ENCODE measurements at regions not wholly inside any gene's neighbourhood (a gene's known extent, or its start where the extent isn't known, plus 50 kb on each side); places are given as distances from the start of the nearest gene placed in this dataset.

DNA sequence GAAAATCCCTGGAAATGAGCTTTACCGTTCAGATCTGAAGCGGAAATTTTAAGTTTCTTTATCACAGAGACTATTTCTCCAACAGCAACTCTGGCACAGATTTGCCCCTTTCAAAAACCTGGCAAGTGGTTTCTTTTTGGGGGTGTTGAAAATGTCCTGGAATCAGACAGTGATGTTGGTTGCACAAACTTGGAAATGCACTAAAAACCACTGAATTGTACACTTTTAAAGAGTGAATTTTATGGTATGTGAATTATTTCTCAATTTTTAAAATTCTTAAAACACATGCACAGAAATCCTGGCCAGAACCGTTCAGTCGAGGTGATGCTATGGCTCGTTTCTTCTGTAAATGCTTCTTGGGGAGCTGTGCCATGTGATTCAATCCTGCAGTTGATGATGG is 121.2 kb upstream of the RBPJ start:
- WGBS (ENCODE audit: extremely low coverage, insufficient coverage, low lambda C conversion rate): no CpG with 5 or more reads among the region's 5 CpGs
- Histone ChIP-seq H3K79me1 (ENCODE audit: low read length) (no peaks in the 10 kb centered on the region), H3K36me3 (ENCODE audit: control insufficient read depth, insufficient read depth, low read length) (no peaks in the 10 kb centered on the region)

DNA sequence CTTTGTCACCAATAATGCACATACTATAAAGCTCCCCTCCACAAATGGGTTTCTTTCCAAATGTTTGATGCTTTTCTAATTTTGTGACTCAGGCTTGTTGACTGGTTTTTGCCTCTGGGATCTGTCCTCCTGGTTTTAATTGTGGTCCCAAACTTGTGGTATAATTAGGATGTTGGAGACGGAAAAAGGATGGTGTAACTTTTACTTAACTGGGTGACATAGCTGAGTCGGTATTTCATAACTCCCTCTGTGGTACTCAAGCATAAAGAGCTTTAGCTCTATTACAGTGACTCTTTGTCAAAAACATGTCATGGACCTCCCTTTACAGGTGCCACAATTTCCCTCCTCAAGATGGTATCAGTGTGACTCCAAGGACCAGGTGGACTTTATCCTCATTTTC is 119.7 kb upstream of the RBPJ start:
- Histone ChIP-seq H3K4me1 (ENCODE audit: control insufficient read depth, low read depth, low read length) (no peaks in the 10 kb centered on the region), H3K56ac (ENCODE audit: low read length) (no peak overlapping the region), H3K79me2 (ENCODE audit: control insufficient read depth, insufficient read depth, low read length) (no peaks in the 10 kb centered on the region), H2BK15ac (replicated peaks; ENCODE audit: low read depth) (no peak overlapping the region), H3K18ac (ENCODE audit: low read length) (no peak overlapping the region), H2BK5ac (ENCODE audit: low read length) (no peak overlapping the region), H3K27me3 (ENCODE audit: insufficient read depth, low read length, poor library complexity) (no peaks in the 10 kb centered on the region), H3K23ac (ENCODE audit: low read length) (no peak overlapping the region), H3K4me2 (ENCODE audit: low read length) (no peak overlapping the region), H4K8ac (ENCODE audit: low read depth, low read length) (no peak overlapping the region), H3K4ac (ENCODE audit: low read depth, low read length) (no peak overlapping the region), H2AK5ac (ENCODE audit: low read length) (no peak overlapping the region), H4K5ac (ENCODE audit: low read length) (no peak overlapping the region), H3K79me1 (ENCODE audit: low read length) (no peaks in the 10 kb centered on the region), H3K36me3 (ENCODE audit: control insufficient read depth, insufficient read depth, low read length) (no peaks in the 10 kb centered on the region), H3K4me3 (ENCODE audit: low read length) (no peak overlapping the region), H3K27ac (ENCODE audit: low read depth, low read length) (no peak overlapping the region), H3K9ac (ENCODE audit: low read length) (no peak overlapping the region), H2BK120ac (ENCODE audit: low read depth, low read length) (no peak overlapping the region)
- DNase-seq: no peak
- no CpG with 5 or more reads among the region's 2 CpGs for WGBS (ENCODE audit: extremely low coverage, insufficient coverage, low lambda C conversion rate)

More for the DNA sequence above, 121.2 kb upstream of the RBPJ start:
- Histone ChIP-seq H2BK120ac (ENCODE audit: low read depth, low read length) (no peak overlapping the region), H4K5ac (ENCODE audit: low read length) (no peak overlapping the region), H3K56ac (ENCODE audit: low read length) (no peak overlapping the region), H3K79me2 (ENCODE audit: control insufficient read depth, insufficient read depth, low read length) (no peaks in the 10 kb centered on the region), H3K27me3 (ENCODE audit: insufficient read depth, low read length, poor library complexity) (no peaks in the 10 kb centered on the region), H3K4me3 (ENCODE audit: low read length) (no peak overlapping the region), H3K4ac (ENCODE audit: low read depth, low read length) (no peak overlapping the region), H3K23ac (ENCODE audit: low read length) (no peak overlapping the region), H2AK5ac (ENCODE audit: low read length) (no peak overlapping the region), H3K4me2 (ENCODE audit: low read length) (no peak overlapping the region), H4K8ac (ENCODE audit: low read depth, low read length) (no peak overlapping the region), H3K27ac (ENCODE audit: low read depth, low read length) (no peak overlapping the region), H3K9ac (ENCODE audit: low read length) (no peak overlapping the region), H3K18ac (ENCODE audit: low read length) (no peak overlapping the region), H3K4me1 (ENCODE audit: control insufficient read depth, low read depth, low read length) (no peaks in the 10 kb centered on the region), H2BK15ac (replicated peaks; ENCODE audit: low read depth) (no peak overlapping the region), H2BK5ac (ENCODE audit: low read length) (no peak overlapping the region)
- DNase-seq: no peak

DNA sequence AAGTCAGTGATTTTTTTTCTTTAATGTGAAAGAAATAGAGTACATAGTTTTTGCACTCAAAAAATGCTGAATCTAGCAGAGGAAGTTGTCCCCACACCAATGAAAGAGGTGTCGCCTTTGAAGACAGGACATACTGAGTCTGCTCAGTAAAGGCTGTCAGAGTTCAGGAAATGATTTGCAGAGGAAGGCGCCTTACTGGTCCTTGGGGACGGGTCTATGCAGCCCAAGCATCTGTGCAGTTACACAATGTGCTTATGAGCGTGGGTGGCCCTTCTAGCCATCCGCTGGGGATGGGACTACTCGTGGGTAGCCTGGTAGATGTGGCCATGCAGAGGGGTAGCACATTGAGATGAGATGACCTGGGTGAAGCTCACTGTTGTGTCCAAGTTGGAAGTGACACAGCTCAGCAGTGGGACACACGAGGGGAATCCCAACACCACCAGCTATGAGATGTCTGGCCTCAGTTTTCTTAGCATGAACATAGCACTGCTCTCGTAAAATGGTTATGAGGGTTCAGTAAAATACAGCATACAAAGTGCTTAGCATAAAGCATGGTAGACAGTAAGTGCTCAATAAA is 116.5 kb upstream of the RBPJ start:
- Histone ChIP-seq H3K4me1 (ENCODE audit: control insufficient read depth, low read depth, low read length) (no peaks in the 10 kb centered on the region), H4K5ac (ENCODE audit: low read length) (no peak overlapping the region), H3K4me2 (ENCODE audit: low read length) (no peak overlapping the region), H3K18ac (ENCODE audit: low read length) (no peak overlapping the region), H3K23ac (ENCODE audit: low read length) (no peak overlapping the region), H2BK15ac (replicated peaks; ENCODE audit: low read depth) (no peak overlapping the region), H3K36me3 (ENCODE audit: control insufficient read depth, insufficient read depth, low read length) (no peaks in the 10 kb centered on the region), H3K79me2 (ENCODE audit: control insufficient read depth, insufficient read depth, low read length) (no peaks in the 10 kb centered on the region), H3K79me1 (ENCODE audit: low read length) (no peaks in the 10 kb centered on the region), H3K4me3 (ENCODE audit: low read length) (no peak overlapping the region), H2BK120ac (ENCODE audit: low read depth, low read length) (no peak overlapping the region), H3K27ac (ENCODE audit: low read depth, low read length) (no peak overlapping the region), H2AK5ac (ENCODE audit: low read length) (no peak overlapping the region), H2BK5ac (ENCODE audit: low read length) (no peak overlapping the region), H3K9ac (ENCODE audit: low read length) (no peak overlapping the region), H3K56ac (ENCODE audit: low read length) (no peak overlapping the region), H4K8ac (ENCODE audit: low read depth, low read length) (no peak overlapping the region), H3K27me3 (ENCODE audit: insufficient read depth, low read length, poor library complexity) (no peaks in the 10 kb centered on the region), H3K4ac (ENCODE audit: low read depth, low read length) (no peak overlapping the region)
- WGBS (ENCODE audit: extremely low coverage, insufficient coverage, low lambda C conversion rate): no CpG with 5 or more reads among the region's 8 CpGs
- no peak for DNase-seq

DNA sequence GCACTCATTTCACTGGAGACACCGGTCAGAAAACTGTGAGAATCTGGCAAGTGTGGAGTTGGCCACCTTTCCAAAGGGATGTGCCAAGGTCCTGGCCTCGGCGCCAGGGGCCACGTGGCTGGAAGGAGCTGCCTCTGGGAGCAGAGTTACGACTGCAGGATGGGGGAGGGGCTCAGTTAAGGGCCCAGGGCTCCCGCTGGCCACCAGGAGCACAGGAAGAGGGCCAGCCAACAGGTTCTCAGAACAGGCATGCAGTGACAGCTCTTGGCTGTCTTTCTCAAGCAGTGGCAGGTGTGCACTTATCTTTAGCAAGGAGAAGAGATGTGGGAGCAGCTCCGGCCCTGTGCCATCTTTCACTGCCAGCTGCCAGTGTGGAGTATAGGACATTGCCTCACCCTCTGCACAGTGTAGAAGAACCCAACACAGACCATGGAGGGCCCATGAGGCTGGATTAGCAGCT is 115.9 kb upstream of the RBPJ start:
- Histone ChIP-seq H3K79me2 (ENCODE audit: control insufficient read depth, insufficient read depth, low read length) (no peaks in the 10 kb centered on the region), H3K9ac (ENCODE audit: low read length) (no peak overlapping the region), H2BK5ac (ENCODE audit: low read length) (no peak overlapping the region), H3K36me3 (ENCODE audit: control insufficient read depth, insufficient read depth, low read length) (no peaks in the 10 kb centered on the region), H3K4ac (ENCODE audit: low read depth, low read length) (no peak overlapping the region), H2BK15ac (replicated peaks; ENCODE audit: low read depth) (no peak overlapping the region), H3K23ac (ENCODE audit: low read length) (no peak overlapping the region), H3K56ac (ENCODE audit: low read length) (no peak overlapping the region), H3K27ac (ENCODE audit: low read depth, low read length) (no peak overlapping the region), H4K5ac (ENCODE audit: low read length) (no peak overlapping the region), H2AK5ac (ENCODE audit: low read length) (no peak overlapping the region), H4K8ac (ENCODE audit: low read depth, low read length) (no peak overlapping the region), H3K4me1 (ENCODE audit: control insufficient read depth, low read depth, low read length) (no peaks in the 10 kb centered on the region), H3K4me2 (ENCODE audit: low read length) (no peak overlapping the region), H3K4me3 (ENCODE audit: low read length) (no peak overlapping the region), H3K27me3 (ENCODE audit: insufficient read depth, low read length, poor library complexity) (no peaks in the 10 kb centered on the region), H3K79me1 (ENCODE audit: low read length) (no peaks in the 10 kb centered on the region), H3K18ac (ENCODE audit: low read length) (no peak overlapping the region), H2BK120ac (ENCODE audit: low read depth, low read length) (no peak overlapping the region)
- no CpG with 5 or more reads among the region's 7 CpGs for WGBS (ENCODE audit: extremely low coverage, insufficient coverage, low lambda C conversion rate)
- peak; percentile 37 for DNase-seq

DNA sequence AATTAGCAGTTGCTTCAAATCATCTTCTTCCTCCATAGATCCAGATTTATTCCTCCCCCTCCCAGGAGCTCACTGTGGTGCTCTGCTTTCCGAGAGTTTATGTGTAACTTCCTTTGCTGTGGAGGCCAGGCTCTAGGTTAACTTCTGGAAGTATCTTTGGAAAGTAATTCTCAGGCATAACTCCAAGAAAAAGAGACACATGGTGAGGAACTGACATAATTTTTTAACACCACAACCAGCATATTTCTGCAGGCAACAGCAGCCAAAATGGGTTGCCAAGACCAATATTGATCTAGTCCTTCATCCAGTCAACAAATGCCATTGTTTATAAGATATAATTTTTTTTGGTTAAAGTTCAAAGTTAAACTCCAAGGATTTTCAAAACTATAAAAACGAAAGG is 114.5 kb upstream of the RBPJ start:
- H3K36me3 ChIP-seq (ENCODE audit: control insufficient read depth, insufficient read depth, low read length): no peaks in the 10 kb centered on the region
- H3K4me2 ChIP-seq (ENCODE audit: low read length): no peak overlapping the region
- no peak overlapping the region for H3K9ac ChIP-seq (ENCODE audit: low read length)
- no peak overlapping the region for H4K5ac ChIP-seq (ENCODE audit: low read length)
- no peak overlapping the region for H2BK120ac ChIP-seq (ENCODE audit: low read depth, low read length)
- no peaks in the 10 kb centered on the region for H3K79me2 ChIP-seq (ENCODE audit: control insufficient read depth, insufficient read depth, low read length)
- no peak overlapping the region for H3K56ac ChIP-seq (ENCODE audit: low read length)
- no peak overlapping the region for H3K27ac ChIP-seq (ENCODE audit: low read depth, low read length)
- H3K18ac ChIP-seq (ENCODE audit: low read length): no peak overlapping the region
- no peaks in the 10 kb centered on the region for H3K27me3 ChIP-seq (ENCODE audit: insufficient read depth, low read length, poor library complexity)
- no peak overlapping the region for H3K4ac ChIP-seq (ENCODE audit: low read depth, low read length)
- no peak overlapping the region for H4K8ac ChIP-seq (ENCODE audit: low read depth, low read length)
- DNase-seq: no peak
- no CpG with 5 or more reads among the region's 2 CpGs for WGBS (ENCODE audit: extremely low coverage, insufficient coverage, low lambda C conversion rate)
- no peak overlapping the region for H3K23ac ChIP-seq (ENCODE audit: low read length)
- H2AK5ac ChIP-seq (ENCODE audit: low read length): no peak overlapping the region
- H3K4me3 ChIP-seq (ENCODE audit: low read length): no peak overlapping the region
- H3K79me1 ChIP-seq (ENCODE audit: low read length): no peaks in the 10 kb centered on the region
- no peak overlapping the region for H2BK15ac ChIP-seq (replicated peaks; ENCODE audit: low read depth)
- no peaks in the 10 kb centered on the region for H3K4me1 ChIP-seq (ENCODE audit: control insufficient read depth, low read depth, low read length)
- no peak overlapping the region for H2BK5ac ChIP-seq (ENCODE audit: low read length)

DNA sequence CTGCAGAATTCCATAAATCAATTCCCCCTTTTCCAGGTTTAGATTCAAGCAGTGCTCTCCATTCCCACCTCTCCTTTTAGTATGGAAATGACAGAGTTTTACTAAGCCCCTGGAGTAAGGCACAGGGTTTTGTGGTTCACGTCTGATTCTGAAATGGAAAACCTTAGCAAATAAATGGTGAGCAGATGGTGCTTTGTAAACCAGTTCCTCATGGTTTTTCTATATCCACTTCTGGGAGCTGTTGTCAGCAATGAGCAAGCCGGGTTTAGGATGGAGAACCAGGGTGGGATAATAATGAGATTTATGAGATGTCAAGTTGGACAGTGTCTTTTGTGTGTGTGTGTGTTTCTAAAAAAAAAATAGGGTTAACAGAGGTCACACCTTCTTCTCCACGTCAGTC is 113.8 kb upstream of the RBPJ start:
- Histone ChIP-seq H3K4me3 (ENCODE audit: low read length) (no peak overlapping the region), H3K56ac (ENCODE audit: low read length) (no peak overlapping the region), H3K18ac (ENCODE audit: low read length) (no peak overlapping the region), H4K5ac (ENCODE audit: low read length) (no peak overlapping the region), H3K4me2 (ENCODE audit: low read length) (no peak overlapping the region), H3K79me2 (ENCODE audit: control insufficient read depth, insufficient read depth, low read length) (no peaks in the 10 kb centered on the region), H2BK15ac (replicated peaks; ENCODE audit: low read depth) (no peak overlapping the region), H3K4ac (ENCODE audit: low read depth, low read length) (no peak overlapping the region), H3K27ac (ENCODE audit: low read depth, low read length) (no peak overlapping the region), H3K9ac (ENCODE audit: low read length) (no peak overlapping the region), H3K23ac (ENCODE audit: low read length) (no peak overlapping the region), H3K4me1 (ENCODE audit: control insufficient read depth, low read depth, low read length) (no peaks in the 10 kb centered on the region), H3K79me1 (ENCODE audit: low read length) (no peaks in the 10 kb centered on the region), H2BK120ac (ENCODE audit: low read depth, low read length) (no peak overlapping the region), H3K27me3 (ENCODE audit: insufficient read depth, low read length, poor library complexity) (no peaks in the 10 kb centered on the region), H2BK5ac (ENCODE audit: low read length) (no peak overlapping the region), H3K36me3 (ENCODE audit: control insufficient read depth, insufficient read depth, low read length) (no peaks in the 10 kb centered on the region), H4K8ac (ENCODE audit: low read depth, low read length) (no peak overlapping the region), H2AK5ac (ENCODE audit: low read length) (no peak overlapping the region)
- DNase-seq: no peak
- WGBS (ENCODE audit: extremely low coverage, insufficient coverage, low lambda C conversion rate): no CpG with 5 or more reads among the region's 3 CpGs

All from mesendoderm (in vitro differentiated cells).